ENCODE measurements at regions not wholly inside any gene's neighbourhood (a gene's known extent, or its start where the extent isn't known, plus 50 kb on each side); places are given as distances from the start of the nearest gene placed in this dataset.

GRCh38 chr11:39960206-39960605, 1499.2 kb downstream of the LRRC4C start:
- TF ChIP-seq REST (IDR thresholded peaks at IDR 0.05): no peak
- TF ChIP-seq SP1 (IDR thresholded peaks at IDR 0.05): no peak
- TF ChIP-seq CTCF (IDR thresholded peaks at IDR 0.05; ENCODE audit: low read depth, low read length, missing input control): no peak
- TF ChIP-seq GABPA (IDR thresholded peaks at IDR 0.05 in 1 of 2, conservative IDR thresholded peaks at IDR 0.05 in 1 of 2): no peak
- TF ChIP-seq ATF3 (IDR thresholded peaks at IDR 0.05): no peak

Measured in liver (tissue), 3 donors.